PFSK-1 (cell line): ENCODE measurements at regions not wholly inside any gene's neighbourhood (a gene's known extent, or its start where the extent isn't known, plus 50 kb on each side); places are given as distances from the start of the nearest gene placed in this dataset.

Source experiments
- FOXP2 ChIP-seq: optimal IDR thresholded peaks from 2 replicates; pipeline ENCODE3; 2011; ENCODE audit warnings: borderline replicate concordance, control low read depth, inconsistent platforms; ENCODE audit not compliant: insufficient read depth; ENCODE audit errors: extremely low read length, extremely low read depth
- POLR2AphosphoS5 ChIP-seq: IDR thresholded peaks from 2 replicates; pipeline ENCODE4 v1.6.1; 2012; ENCODE audit warnings: low read depth, mild to moderate bottlenecking, control low read depth, low read length, moderate library complexity
- REST ChIP-seq, 2 experiments: IDR thresholded peaks; 2 replicates each; pipeline versions ENCODE4 v1.6.1 to v1.8.0; 2011 to 2012; ENCODE audit warnings: low read depth in 2 of 2, low read length in 2 of 2, control low read depth in 1 of 2, inconsistent platforms in 1 of 2, mild to moderate bottlenecking in 1 of 2, moderate library complexity in 1 of 2; ENCODE audit not compliant: insufficient read depth in 1 of 2
- SIN3A ChIP-seq: IDR thresholded peaks from 2 replicates; pipeline ENCODE4 v1.6.1; 2012; ENCODE audit warnings: mild to moderate bottlenecking, low read length, moderate library complexity, borderline replicate concordance; ENCODE audit not compliant: insufficient read depth
- TAF1 ChIP-seq: IDR thresholded peaks from 2 replicates; pipeline ENCODE4 v1.6.1; 2012; ENCODE audit warnings: low read length, control low read depth, borderline replicate concordance; ENCODE audit not compliant: insufficient read depth

GRCh38 chr1:95832370-95832769, 598.4 kb downstream of the RWDD3 start:
- no peak for TF ChIP-seq POLR2AphosphoS5
- no peak for TF ChIP-seq FOXP2
- TF ChIP-seq REST (IDR thresholded peaks at IDR 0.05; ENCODE audit: insufficient read depth in 1 of 2, low read depth in 2 of 2, low read length in 2 of 2) = no peak
- no peak for TF ChIP-seq TAF1
- no peak for TF ChIP-seq SIN3A

GRCh38 chr1:95849439-95849838, 615.4 kb downstream of the RWDD3 start:
- no peak for TF ChIP-seq REST (IDR thresholded peaks at IDR 0.05; ENCODE audit: insufficient read depth in 1 of 2, low read depth in 2 of 2, low read length in 2 of 2)
- no peak for TF ChIP-seq TAF1
- TF ChIP-seq FOXP2 = no peak

GRCh38 chr1:95850165-95850649, 616.2 kb downstream of the RWDD3 start:
- no peak for TF ChIP-seq FOXP2
- no peak for TF ChIP-seq TAF1
- TF ChIP-seq POLR2AphosphoS5 = no peak
- no peak for TF ChIP-seq REST (IDR thresholded peaks at IDR 0.05; ENCODE audit: insufficient read depth in 1 of 2, low read depth in 2 of 2, low read length in 2 of 2)
- TF ChIP-seq SIN3A = no peak

GRCh38 chr1:95850763-95851162, 616.8 kb downstream of the RWDD3 start:
- TF ChIP-seq TAF1 = no peak
- TF ChIP-seq REST (IDR thresholded peaks at IDR 0.05; ENCODE audit: insufficient read depth in 1 of 2, low read depth in 2 of 2, low read length in 2 of 2) = no peak
- no peak for TF ChIP-seq FOXP2
- no peak for TF ChIP-seq POLR2AphosphoS5
- TF ChIP-seq SIN3A = no peak

GRCh38 chr1:95852483-95853070, 618.6 kb downstream of the RWDD3 start:
- no peak for TF ChIP-seq REST (IDR thresholded peaks at IDR 0.05; ENCODE audit: insufficient read depth in 1 of 2, low read depth in 2 of 2, low read length in 2 of 2)
- TF ChIP-seq FOXP2 = no peak
- no peak for TF ChIP-seq TAF1
- no peak for TF ChIP-seq SIN3A
- TF ChIP-seq POLR2AphosphoS5 = no peak
